ENCODE measurements at regions not wholly inside any gene's neighbourhood (a gene's known extent, or its start where the extent isn't known, plus 50 kb on each side); places are given as distances from the start of the nearest gene placed in this dataset.

- TF ChIP-seq CTCF (IDR thresholded peaks at IDR 0.05; ENCODE audit: low read depth, low read length) (no peak), POLR2A (IDR thresholded peaks at IDR 0.05; ENCODE audit: extremely low read depth, insufficient read length) (no peak), MAX (IDR thresholded peaks at IDR 0.05; ENCODE audit: low read depth, low read length) (no peak), MYC (IDR thresholded peaks at IDR 0.05; ENCODE audit: low read depth, low read length) (no peak)
Observed at GRCh38 chr14:92247947-92248346, 75.0 kb upstream of the SLC24A4 start.

All from NB4 (cell line).